Smooth muscle cell (in vitro differentiated cells): ENCODE measurements at regions not wholly inside any gene's neighbourhood (a gene's known extent, or its start where the extent isn't known, plus 50 kb on each side); places are given as distances from the start of the nearest gene placed in this dataset.

Source experiments
- DNase-seq: peaks from one replicate; lab custom pipeline; 2025; ENCODE audit not compliant: unreplicated experiment; lab: John Stamatoyannopoulos, UW
- H2AFZ ChIP-seq: fragments of 200-600 bp; sonication (generic); 2 replicates; pipeline ENCODE4 v1.6.0; 2016; ENCODE audit warnings: antibody characterized with exemption, low read depth, mild to moderate bottlenecking
- H3F3A ChIP-seq: fragments of 200-600 bp; sonication (generic); 2 replicates; pipeline ENCODE4 v1.6.0; 2017; ENCODE audit warnings: antibody characterized with exemption, low read depth
- H3K27ac ChIP-seq: fragments of 200-600 bp; sonication (generic); 2 replicates; pipeline ENCODE4 v1.5.1; 2016; ENCODE audit warnings: low read depth, mild to moderate bottlenecking
- H3K27me3 ChIP-seq: fragments of 200-600 bp; sonication (generic); 2 replicates; pipeline ENCODE4 v1.6.1; 2016; ENCODE audit warnings: low read depth, mild to moderate bottlenecking
- H3K36me3 ChIP-seq: fragments of 200-600 bp; sonication (generic); 2 replicates; pipeline ENCODE4 v1.5.1; 2016; ENCODE audit warnings: low read depth
- H3K4me1 ChIP-seq: fragments of 200-600 bp; sonication (generic); 2 replicates; pipeline ENCODE4 v1.5.1; 2016; ENCODE audit warnings: low read depth
- H3K4me2 ChIP-seq: fragments of 200-600 bp; sonication (generic); 2 replicates; pipeline ENCODE4 v1.6.0; 2016; ENCODE audit warnings: mild to moderate bottlenecking
- H3K4me3 ChIP-seq: fragments of 200-600 bp; sonication (generic); 2 replicates; pipeline ENCODE4 v1.5.1; 2016; ENCODE audit warnings: mild to moderate bottlenecking
- H3K79me2 ChIP-seq: fragments of 200-600 bp; sonication (generic); 2 replicates; pipeline ENCODE4 v1.6.0; 2016; ENCODE audit warnings: low read depth, mild to moderate bottlenecking
- H3K9ac ChIP-seq: fragments of 200-600 bp; sonication (generic); 2 replicates; pipeline ENCODE4 v1.6.0; 2016; ENCODE audit warnings: low read depth
- H3K9me3 ChIP-seq: fragments of 200-600 bp; sonication (generic); replicated peaks from 2 replicates; pipeline ENCODE4 v1.5.1; 2016; ENCODE audit warnings: low read depth
- H4K20me1 ChIP-seq: fragments of 200-600 bp; sonication (generic); 2 replicates; pipeline ENCODE4 v1.6.0; 2016; ENCODE audit warnings: low read depth
- WGBS: methylation state at CpG from one replicate; pipeline ENCODE4 v1.1.7; 2016; ENCODE audit warnings: low lambda C conversion rate; 5-methylcytosine and 5-hydroxymethylcytosine counted together
- TF ChIP-seq, protein P1 (sequence below): fragments of 200-600 bp; sonication (generic); IDR thresholded peaks from 2 replicates; pipeline ENCODE4 v1.5.1; 2017; ENCODE audit warnings: borderline replicate concordance, mild to moderate bottlenecking, antibody characterized with exemption; ENCODE audit not compliant: insufficient read depth, poor library complexity, severe bottlenecking

GRCh38 chr3:181885868-181886630, 174.3 kb downstream of the SOX2 start:
- TF ChIP-seq, protein P1, sequence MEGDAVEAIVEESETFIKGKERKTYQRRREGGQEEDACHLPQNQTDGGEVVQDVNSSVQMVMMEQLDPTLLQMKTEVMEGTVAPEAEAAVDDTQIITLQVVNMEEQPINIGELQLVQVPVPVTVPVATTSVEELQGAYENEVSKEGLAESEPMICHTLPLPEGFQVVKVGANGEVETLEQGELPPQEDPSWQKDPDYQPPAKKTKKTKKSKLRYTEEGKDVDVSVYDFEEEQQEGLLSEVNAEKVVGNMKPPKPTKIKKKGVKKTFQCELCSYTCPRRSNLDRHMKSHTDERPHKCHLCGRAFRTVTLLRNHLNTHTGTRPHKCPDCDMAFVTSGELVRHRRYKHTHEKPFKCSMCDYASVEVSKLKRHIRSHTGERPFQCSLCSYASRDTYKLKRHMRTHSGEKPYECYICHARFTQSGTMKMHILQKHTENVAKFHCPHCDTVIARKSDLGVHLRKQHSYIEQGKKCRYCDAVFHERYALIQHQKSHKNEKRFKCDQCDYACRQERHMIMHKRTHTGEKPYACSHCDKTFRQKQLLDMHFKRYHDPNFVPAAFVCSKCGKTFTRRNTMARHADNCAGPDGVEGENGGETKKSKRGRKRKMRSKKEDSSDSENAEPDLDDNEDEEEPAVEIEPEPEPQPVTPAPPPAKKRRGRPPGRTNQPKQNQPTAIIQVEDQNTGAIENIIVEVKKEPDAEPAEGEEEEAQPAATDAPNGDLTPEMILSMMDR: no peak
- DNase-seq: no peak
- WGBS: 91% methylated on average over 6 of the region's 6 CpGs
- no peak overlapping the region for H2AFZ ChIP-seq
- H4K20me1 ChIP-seq: no peaks in the 10 kb centered on the region
- no peaks in the 10 kb centered on the region for H3F3A ChIP-seq
- H3K4me3 ChIP-seq: no peak overlapping the region
- H3K27ac ChIP-seq: no peak overlapping the region
- H3K9ac ChIP-seq: no peak overlapping the region
- no peaks in the 10 kb centered on the region for H3K4me1 ChIP-seq
- no peaks in the 10 kb centered on the region for H3K36me3 ChIP-seq
- no peaks in the 10 kb centered on the region for H3K79me2 ChIP-seq
- no peak overlapping the region for H3K4me2 ChIP-seq
- peaks cover 18% of the 10 kb centered on the region for H3K27me3 ChIP-seq
- no peaks in the 10 kb centered on the region for H3K9me3 ChIP-seq

DNA sequence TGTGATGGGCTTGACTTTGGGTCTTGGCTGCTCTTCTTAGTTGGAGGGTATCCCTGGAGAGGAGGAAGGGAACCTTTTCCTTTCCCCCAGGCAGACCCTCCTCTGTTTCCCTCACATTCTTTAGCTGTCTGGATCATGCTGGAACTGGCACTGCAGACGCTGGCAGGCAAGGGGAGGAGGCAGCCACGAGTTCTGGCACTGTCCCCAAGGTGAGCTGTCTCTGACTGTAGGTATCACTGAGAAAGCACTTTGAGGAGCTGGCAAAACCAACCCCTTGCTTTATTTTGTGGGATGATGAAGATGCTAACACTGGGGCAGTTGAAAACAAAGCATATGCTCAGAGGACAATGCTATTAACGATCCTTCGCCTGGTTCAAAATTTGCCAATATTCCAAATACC, 175.0 kb downstream of the SOX2 start:
- 75% methylated on average over 4 of the region's 4 CpGs for WGBS
- Histone ChIP-seq H3K27ac (no peak overlapping the region), H2AFZ (no peak overlapping the region), H3F3A (no peaks in the 10 kb centered on the region), H4K20me1 (no peaks in the 10 kb centered on the region), H3K9me3 (no peaks in the 10 kb centered on the region), H3K9ac (no peak overlapping the region), H3K36me3 (no peaks in the 10 kb centered on the region), H3K4me3 (no peak overlapping the region), H3K4me2 (no peak overlapping the region), H3K27me3 (peaks cover 15% of the 10 kb centered on the region), H3K4me1 (no peaks in the 10 kb centered on the region), H3K79me2 (no peaks in the 10 kb centered on the region)
- TF ChIP-seq, protein P1: no peak
- no peak for DNase-seq

DNA sequence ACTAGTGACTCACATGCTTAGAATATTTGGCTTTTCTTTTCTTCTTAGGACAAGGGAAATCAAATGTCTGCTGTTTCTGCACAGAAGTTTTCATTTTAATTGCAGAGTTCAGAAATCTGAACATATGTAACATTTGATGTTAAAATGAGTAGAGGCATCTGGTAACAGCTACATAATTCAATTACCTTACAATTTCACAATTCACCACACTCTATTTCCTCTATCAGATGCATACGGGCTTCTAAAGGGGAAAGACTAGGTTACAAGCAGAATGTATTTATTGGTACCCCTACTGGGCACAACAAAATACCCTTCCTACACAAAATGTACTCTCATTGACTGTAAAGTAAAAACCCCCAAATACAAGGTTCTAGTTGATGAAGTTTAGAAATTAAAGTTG, 176.0 kb downstream of the SOX2 start:
- Histone ChIP-seq H3K27ac (no peak overlapping the region), H3K4me1 (no peaks in the 10 kb centered on the region), H4K20me1 (no peaks in the 10 kb centered on the region), H3K36me3 (no peaks in the 10 kb centered on the region), H3K4me2 (no peak overlapping the region), H3K27me3 (peaks cover 13% of the 10 kb centered on the region), H3F3A (no peaks in the 10 kb centered on the region), H3K9me3 (no peaks in the 10 kb centered on the region), H3K79me2 (no peaks in the 10 kb centered on the region), H2AFZ (no peak overlapping the region), H3K9ac (no peak overlapping the region), H3K4me3 (no peak overlapping the region)
- TF ChIP-seq, protein P1: no peak
- DNase-seq: no peak
- 95% methylated on average over 1 of the region's 1 CpG for WGBS

DNA sequence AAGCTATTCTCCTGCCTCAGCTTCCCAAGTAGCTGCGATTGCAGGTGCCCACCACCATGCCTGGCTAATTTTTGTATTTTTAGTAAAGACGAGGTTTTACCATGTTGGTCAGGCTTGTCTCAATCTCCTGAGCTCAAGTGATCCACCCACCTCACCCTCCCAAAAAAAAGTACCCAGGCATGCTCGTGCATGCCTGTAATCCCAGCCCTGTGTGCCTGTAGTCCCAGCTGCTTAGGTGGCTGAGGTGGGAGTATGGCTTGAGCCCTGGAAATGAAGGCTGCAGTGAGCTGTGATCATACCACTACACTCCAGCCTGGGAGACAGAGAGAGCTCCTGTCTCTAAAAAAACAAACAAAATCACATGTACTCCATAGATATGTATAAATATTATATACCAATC, 176.5 kb downstream of the SOX2 start:
- DNase-seq: no peak
- Histone ChIP-seq H3K9me3 (no peaks in the 10 kb centered on the region), H3K4me2 (no peak overlapping the region), H3K27me3 (peaks cover 13% of the 10 kb centered on the region), H4K20me1 (no peaks in the 10 kb centered on the region), H3K27ac (no peak overlapping the region), H3K4me1 (no peaks in the 10 kb centered on the region), H3K79me2 (no peaks in the 10 kb centered on the region), H3K4me3 (no peak overlapping the region), H2AFZ (no peak overlapping the region), H3K9ac (no peak overlapping the region), H3F3A (no peaks in the 10 kb centered on the region), H3K36me3 (no peaks in the 10 kb centered on the region)
- WGBS: 75% methylated on average over 3 of the region's 3 CpGs
- TF ChIP-seq, protein P1: no peak
